Gastrocnemius medialis (tissue), 4 donors: ENCODE measurements at regions not wholly inside any gene's neighbourhood (a gene's known extent, or its start where the extent isn't known, plus 50 kb on each side); places are given as distances from the start of the nearest gene placed in this dataset.

Experiments used
- POLR2A ChIP-seq, 2 donors: fragments of 450-650 bp; IDR thresholded peaks; one replicate each; pipeline ENCODE4 v1.6.1; 2017; ENCODE audit warnings: antibody characterized with exemption in 2 of 2, mild to moderate bottlenecking in 2 of 2, moderate library complexity in 2 of 2
- TF ChIP-seq, protein P1 (sequence below), 5 experiments: fragments of 450-650 bp in 3 of 5; fragments of 200-600 bp in 2 of 5; sonication (generic) in 2 of 5; IDR thresholded peaks in 4 of 5; conservative IDR thresholded peaks in 1 of 5; 1 replicate in 4 of 5; 2 replicates in 1 of 5; pipeline ENCODE4 v1.5.1; 2016 to 2019; ENCODE audit warnings: antibody characterized with exemption in 5 of 5, mild to moderate bottlenecking in 3 of 5, moderate library complexity in 3 of 5

DNA sequence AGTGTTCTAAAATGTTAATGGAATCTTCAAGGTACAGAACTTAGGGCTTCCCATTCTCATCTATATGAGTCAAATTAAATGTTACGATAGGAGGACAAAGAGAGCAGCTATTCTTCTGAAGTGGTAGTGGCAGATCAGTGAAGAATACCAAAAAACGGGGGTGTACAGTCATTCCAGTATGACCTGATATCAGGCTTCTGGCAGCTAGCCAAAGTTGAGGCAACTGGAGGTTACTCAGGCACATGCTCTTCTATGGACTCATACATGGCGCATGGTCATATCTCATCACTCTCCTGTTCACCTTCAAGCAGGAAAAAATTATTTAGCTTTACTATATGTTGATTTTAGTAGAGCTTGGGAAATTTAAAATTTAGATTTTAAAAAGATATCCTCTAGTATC lies 1608.8 kb downstream of the GRIK2 start:
- TF ChIP-seq, protein P1, sequence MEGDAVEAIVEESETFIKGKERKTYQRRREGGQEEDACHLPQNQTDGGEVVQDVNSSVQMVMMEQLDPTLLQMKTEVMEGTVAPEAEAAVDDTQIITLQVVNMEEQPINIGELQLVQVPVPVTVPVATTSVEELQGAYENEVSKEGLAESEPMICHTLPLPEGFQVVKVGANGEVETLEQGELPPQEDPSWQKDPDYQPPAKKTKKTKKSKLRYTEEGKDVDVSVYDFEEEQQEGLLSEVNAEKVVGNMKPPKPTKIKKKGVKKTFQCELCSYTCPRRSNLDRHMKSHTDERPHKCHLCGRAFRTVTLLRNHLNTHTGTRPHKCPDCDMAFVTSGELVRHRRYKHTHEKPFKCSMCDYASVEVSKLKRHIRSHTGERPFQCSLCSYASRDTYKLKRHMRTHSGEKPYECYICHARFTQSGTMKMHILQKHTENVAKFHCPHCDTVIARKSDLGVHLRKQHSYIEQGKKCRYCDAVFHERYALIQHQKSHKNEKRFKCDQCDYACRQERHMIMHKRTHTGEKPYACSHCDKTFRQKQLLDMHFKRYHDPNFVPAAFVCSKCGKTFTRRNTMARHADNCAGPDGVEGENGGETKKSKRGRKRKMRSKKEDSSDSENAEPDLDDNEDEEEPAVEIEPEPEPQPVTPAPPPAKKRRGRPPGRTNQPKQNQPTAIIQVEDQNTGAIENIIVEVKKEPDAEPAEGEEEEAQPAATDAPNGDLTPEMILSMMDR (IDR thresholded peaks at IDR 0.05 in 4 of 5, conservative IDR thresholded peaks at IDR 0.05 in 1 of 5), result no peak
- no peak for TF ChIP-seq POLR2A (IDR thresholded peaks at IDR 0.05)
